H1 (cell line): ENCODE measurements at regions not wholly inside any gene's neighbourhood (a gene's known extent, or its start where the extent isn't known, plus 50 kb on each side); places are given as distances from the start of the nearest gene placed in this dataset.

Experiments used
- CTCF ChIA-PET: fragments of 300-600 bp; sonication (Branson Sonifier 250); formaldehyde crosslinking; loops from one replicate; lab custom pipeline; 2021; ENCODE audit not compliant: partially characterized antibody; lab: Charles Lee
- POLR2A ChIA-PET: fragments of 300-600 bp; sonication (Branson Sonifier 250); formaldehyde crosslinking; loops from one replicate; lab custom pipeline; 2021; ENCODE audit warnings: inconsistent platforms; ENCODE audit not compliant: partially characterized antibody; lab: Charles Lee
- DNase-seq, 2 experiments: peaks; one replicate each; pipeline versions ENCODE4 v3.0.0 to v3.0.0-alpha.2; 2010 to 2022; ENCODE audit warnings: low spot score in 2 of 2, low read depth in 1 of 2, mixed read lengths in 1 of 2
- FAIRE-seq: peaks from 2 replicates; lab custom pipeline; 2011; peaks lifted over from hg19 to GRCh38; lab: Jason Lieb, UNC
- H2AFZ ChIP-seq: 2 replicates; pipeline ENCODE4 v1.8.1; 2012; ENCODE audit warnings: low read length, inconsistent platforms
- H2AK5ac ChIP-seq: 2 replicates; pipeline ENCODE4 v1.6.1; 2013; ENCODE audit warnings: low read depth, low read length
- H2BK120ac ChIP-seq: replicated peaks from 2 replicates; pipeline ENCODE3; 2013; ENCODE audit warnings: low read depth, low read length, inconsistent platforms
- H2BK12ac ChIP-seq: 2 replicates; pipeline ENCODE4 v1.6.1; 2013; ENCODE audit warnings: low read depth, low read length
- H2BK15ac ChIP-seq: 2 replicates; pipeline ENCODE4 v1.6.1; 2013; ENCODE audit warnings: low read length
- H2BK20ac ChIP-seq: 2 replicates; pipeline ENCODE4 v1.6.1; 2013; ENCODE audit warnings: low read length
- H2BK5ac ChIP-seq: 2 replicates; pipeline ENCODE4 v1.6.1; 2013; ENCODE audit warnings: low read depth, low read length
- H3K14ac ChIP-seq: 2 replicates; pipeline ENCODE4 v1.6.1; 2013; ENCODE audit warnings: inconsistent platforms; ENCODE audit not compliant: insufficient read length
- H3K18ac ChIP-seq: 2 replicates; pipeline ENCODE4 v1.6.1; 2013; ENCODE audit warnings: low read length; ENCODE audit errors: extremely low read depth
- H3K23ac ChIP-seq: 2 replicates; pipeline ENCODE4 v1.6.1; 2013; ENCODE audit warnings: inconsistent platforms; ENCODE audit not compliant: insufficient read length
- H3K23me2 ChIP-seq: 2 replicates; pipeline ENCODE4 v1.6.1; 2013; ENCODE audit warnings: low read depth, low read length
- H3K27ac ChIP-seq: 2 replicates; pipeline ENCODE4 v1.6.1; 2011; ENCODE audit warnings: low read depth, low read length, inconsistent platforms
- H3K27me3 ChIP-seq, 4 experiments: replicated peaks in 1 of 4; 1 replicate in 1 of 4; 2 replicates in 3 of 4; pipeline versions ENCODE4 v1.6.1 to v1.8.1; 2011 to 2013; ENCODE audit warnings: low read length in 3 of 4, mild to moderate bottlenecking in 3 of 4, inconsistent platforms in 2 of 4, mixed read lengths in 2 of 4, moderate library complexity in 1 of 4; ENCODE audit not compliant: control insufficient read depth in 3 of 4, insufficient read depth in 3 of 4; ENCODE audit errors: extremely low read depth in 1 of 4
- H3K36me3 ChIP-seq, 4 experiments: 2 replicates each; pipeline versions ENCODE4 v1.6.1 to v1.8.1; 2011 to 2013; ENCODE audit warnings: mild to moderate bottlenecking in 4 of 4, low read length in 3 of 4, moderate library complexity in 2 of 4, control low read depth in 1 of 4, inconsistent platforms in 1 of 4; ENCODE audit not compliant: insufficient read depth in 4 of 4, control insufficient read depth in 2 of 4
- H3K4ac ChIP-seq: replicated peaks from 2 replicates; pipeline ENCODE3; 2013; ENCODE audit warnings: low read length, low read depth, mixed read lengths, inconsistent platforms; ENCODE audit not compliant: insufficient read length
- H3K4me1 ChIP-seq, 4 experiments: replicated peaks in 1 of 4; 1 replicate in 1 of 4; 2 replicates in 3 of 4; pipeline versions ENCODE4 v1.6.1 to v1.8.1; 2011 to 2013; ENCODE audit warnings: low read length in 3 of 4, inconsistent platforms in 2 of 4, mixed read lengths in 1 of 4; ENCODE audit not compliant: insufficient read depth in 4 of 4, control insufficient read depth in 3 of 4
- H3K4me2 ChIP-seq, 2 experiments: 2 replicates each; pipeline versions ENCODE4 v1.6.1 to v1.8.1; 2011 to 2013; ENCODE audit warnings: low read depth in 2 of 2, low read length in 2 of 2, control low read depth in 1 of 2, inconsistent platforms in 1 of 2, mild to moderate bottlenecking in 1 of 2; ENCODE audit not compliant: insufficient read depth in 1 of 2
- H3K4me3 ChIP-seq, 4 experiments: fragments of 200-600, 300-600 bp in 1 of 4; sonication (generic), shearing (Covaris generic), sonication (Bioruptor Twin) in 1 of 4; 2 replicates each; pipeline versions ENCODE4 v1.5.1 to v1.8.1; 2011 to 2016; ENCODE audit warnings: low read length in 4 of 4, low read depth in 3 of 4, control low read depth in 2 of 4, inconsistent platforms in 2 of 4, mild to moderate bottlenecking in 2 of 4, mixed read lengths in 1 of 4, moderate library complexity in 1 of 4; ENCODE audit not compliant: insufficient read depth in 2 of 4; ENCODE audit errors: extremely low read depth in 1 of 4
- H3K56ac ChIP-seq: replicated peaks from 2 replicates; pipeline ENCODE3; 2013; ENCODE audit warnings: low read depth, mild to moderate bottlenecking, mixed read lengths, low read length, inconsistent platforms; ENCODE audit not compliant: insufficient read length
- H3K79me1 ChIP-seq: 2 replicates; pipeline ENCODE4 v1.6.1; 2013; ENCODE audit warnings: low read depth, low read length, control low read depth
- H3K79me2 ChIP-seq, 2 experiments: 2 replicates each; pipeline versions ENCODE4 v1.6.1 to v1.8.1; 2012 to 2013; ENCODE audit warnings: low read length in 2 of 2, mild to moderate bottlenecking in 2 of 2, inconsistent platforms in 1 of 2; ENCODE audit not compliant: insufficient read depth in 2 of 2, control insufficient read depth in 1 of 2
- H3K9ac ChIP-seq, 4 experiments: replicated peaks in 1 of 4; 1 replicate in 1 of 4; 2 replicates in 3 of 4; pipeline versions ENCODE4 v1.6.1 to v1.8.1; 2011 to 2013; ENCODE audit warnings: low read depth in 3 of 4, low read length in 3 of 4, control low read depth in 2 of 4, mild to moderate bottlenecking in 2 of 4, moderate library complexity in 2 of 4, inconsistent platforms in 1 of 4; ENCODE audit errors: extremely low read depth in 1 of 4
- H3K9me3 ChIP-seq, 2 experiments: 2 replicates each; pipeline versions ENCODE4 v1.6.1 to v1.8.1; 2012 to 2013; ENCODE audit warnings: mild to moderate bottlenecking in 2 of 2, moderate library complexity in 2 of 2, control low read depth in 1 of 2, inconsistent platforms in 1 of 2, low read depth in 1 of 2, low read length in 1 of 2, mixed read lengths in 1 of 2; ENCODE audit not compliant: insufficient read depth in 2 of 2
- H4K20me1 ChIP-seq, 2 experiments: replicated peaks in 1 of 2; 2 replicates each; pipeline versions ENCODE3 to v1.8.1; 2011 to 2013; ENCODE audit warnings: inconsistent platforms in 2 of 2, low read length in 2 of 2, mild to moderate bottlenecking in 1 of 2; ENCODE audit not compliant: insufficient read depth in 2 of 2, control insufficient read depth in 1 of 2
- H4K5ac ChIP-seq: 2 replicates; pipeline ENCODE4 v1.6.1; 2013; ENCODE audit warnings: low read length, low read depth, mixed read lengths, inconsistent platforms; ENCODE audit not compliant: insufficient read length
- H4K8ac ChIP-seq: 2 replicates; pipeline ENCODE4 v1.8.0; 2013; ENCODE audit warnings: mild to moderate bottlenecking, moderate library complexity, low read length, inconsistent platforms; ENCODE audit not compliant: insufficient read depth; ENCODE audit errors: extremely low read depth
- H4K91ac ChIP-seq: replicated peaks from 2 replicates; pipeline ENCODE3; 2013; ENCODE audit warnings: low read length, mixed read lengths, inconsistent platforms; ENCODE audit not compliant: insufficient read length
- BRCA1 ChIP-seq: IDR thresholded peaks from 2 replicates; pipeline ENCODE4 v1.6.1; 2012; ENCODE audit warnings: low read depth, low read length, improper control_type of control experiment
- RAD21 ChIP-seq, 2 experiments: IDR thresholded peaks in 1 of 2; conservative IDR thresholded peaks in 1 of 2; 2 replicates each; pipeline ENCODE4 v1.6.1; 2011; ENCODE audit warnings: low read depth in 2 of 2, low read length in 2 of 2, improper control_type of control experiment in 1 of 2, inconsistent platforms in 1 of 2, mild to moderate bottlenecking in 1 of 2, moderate library complexity in 1 of 2
- SRF ChIP-seq: IDR thresholded peaks from 2 replicates; pipeline ENCODE4 v1.6.1; 2011; ENCODE audit warnings: mild to moderate bottlenecking, low read depth, low read length, moderate library complexity
- TEAD4 ChIP-seq: IDR thresholded peaks from 2 replicates; pipeline ENCODE4 v1.6.1; 2012; ENCODE audit warnings: low read depth, low read length, inconsistent platforms, mixed read lengths
- USF2 ChIP-seq: IDR thresholded peaks from 2 replicates; pipeline ENCODE4 v1.6.1; 2011; ENCODE audit warnings: low read length, improper control_type of control experiment
- WGBS, 2 experiments: shearing (Covaris generic) in 1 of 2; methylation state at CpG; one replicate each; pipeline versions ENCODE4 v1.1.6 to v1.1.7; 2013 to 2015; ENCODE audit warnings: low lambda C conversion rate in 2 of 2, mixed read lengths in 2 of 2, inconsistent platforms in 1 of 2, low coverage in 1 of 2, missing lambda C conversion rate in 1 of 2; ENCODE audit not compliant: insufficient replicate concordance in 2 of 2, insufficient coverage in 1 of 2, insufficient read length in 1 of 2; ENCODE audit errors: extremely low coverage in 1 of 2, missing lambda C conversion rate in 1 of 2; 5-methylcytosine and 5-hydroxymethylcytosine counted together

- no peaks in the 10 kb centered on the region for H3K23me2 ChIP-seq
- 0 out of 7 replicates have a peak, but pooled peaks cover 0 to 2% (median 0%) of the 10 kb centered on the region in 4 experiments for H3K27me3 ChIP-seq
- DNase-seq (no peak), FAIRE-seq (no peak)
- H3K36me3 ChIP-seq: no peaks in the 10 kb centered on the region
- H3K79me1 ChIP-seq: no peaks in the 10 kb centered on the region
- no peak overlapping the region for H4K8ac ChIP-seq
- H3K18ac ChIP-seq: no peak overlapping the region
- H4K5ac ChIP-seq: no peak overlapping the region
- H4K91ac ChIP-seq: no peak overlapping the region
- H2BK120ac ChIP-seq: no peak overlapping the region
- no peak overlapping the region for H3K4me2 ChIP-seq
- no peak overlapping the region for H3K56ac ChIP-seq
- H3K4ac ChIP-seq: no peak overlapping the region
- H3K23ac ChIP-seq: no peak overlapping the region
- WGBS, 2 experiments: 89% methylated on average over 3 of the region's 3 CpGs; no CpG with 5 or more reads in 1 of the 2 experiments
- no peak overlapping the region for H2BK5ac ChIP-seq
- no peak overlapping the region for H3K14ac ChIP-seq
- 0 out of 2 replicates have a peak overlapping the region, but pooled peaks have one; percentile 89 for H2BK15ac ChIP-seq
- 0 out of 2 replicates have a peak overlapping the region, but pooled peaks have one; percentile 43 for H2BK12ac ChIP-seq
- CTCF ChIA-PET: interaction anchor here (0.9 to 5.6 kb wide), 7 partner anchors 10 to 60 kb away, joined by 3 to 38 read pairs (median 5); no protein-coding TSS in a partner anchor
- H3K9ac ChIP-seq: no peak overlapping the region
- no peaks in the 10 kb centered on the region for H3K9me3 ChIP-seq
- POLR2A ChIA-PET: no interaction called here
- peak overlapping the region; percentile 26; the same call in 1 of the 2 replicates for H2AK5ac ChIP-seq
- no peak overlapping the region for H2BK20ac ChIP-seq
- H4K20me1 ChIP-seq: no peaks in the 10 kb centered on the region
- no peak overlapping the region for H3K4me3 ChIP-seq
- H3K4me1 ChIP-seq: peaks cover 3 to 8% (median 6%) of the 10 kb centered on the region in 4 experiments; a peak in 6 of 7 replicates
- no peak overlapping the region for H2AFZ ChIP-seq
- H3K27ac ChIP-seq: no peak overlapping the region
- no peak for TF ChIP-seq BRCA1
- TF ChIP-seq TEAD4: no peak
- no peak for TF ChIP-seq RAD21 (IDR thresholded peaks at IDR 0.05 in 1 of 2, conservative IDR thresholded peaks at IDR 0.05 in 1 of 2; ENCODE audit: low read depth in 2 of 2, low read length in 2 of 2)
- TF ChIP-seq SRF: no peak
- no peak for TF ChIP-seq USF2
- H3K79me2 ChIP-seq: no peaks in the 10 kb centered on the region
These were observed 333.0 kb upstream of the EEF2KMT start for GRCh38 chr16:5430598-5430997.
